Keratinocyte (primary cell): ENCODE measurements at regions not wholly inside any gene's neighbourhood (a gene's known extent, or its start where the extent isn't known, plus 50 kb on each side); places are given as distances from the start of the nearest gene placed in this dataset.

Experiments
- CTCF ChIP-seq, 3 experiments: IDR thresholded peaks in 1 of 3; conservative IDR thresholded peaks in 1 of 3; optimal IDR thresholded peaks in 1 of 3; 2 replicates in 2 of 3; 3 replicates in 1 of 3; pipeline versions ENCODE3 to v1.5.1; 2011; ENCODE audit warnings: low read length in 3 of 3, mild to moderate bottlenecking in 3 of 3, moderate library complexity in 2 of 3, control low read depth in 1 of 3, inconsistent platforms in 1 of 3; ENCODE audit not compliant: insufficient read depth in 2 of 3; ENCODE audit errors: extremely low read depth in 1 of 3
- EZH2 ChIP-seq: IDR thresholded peaks from one replicate; pipeline ENCODE4 v1.6.1; 2012; ENCODE audit warnings: inconsistent platforms, mild to moderate bottlenecking, low read length, moderate library complexity

GRCh38 chr2:75865702-75866101 lies 155.0 kb upstream of the GCFC2 start:
- TF ChIP-seq CTCF (optimal IDR thresholded peaks at IDR 0.05 in 1 of 3, IDR thresholded peaks at IDR 0.05 in 1 of 3, conservative IDR thresholded peaks at IDR 0.05 in 1 of 3; ENCODE audit: extremely low read depth in 1 of 3, insufficient read depth in 2 of 3, low read length in 3 of 3) = no peak
- TF ChIP-seq EZH2 = no peak
